ENCODE measurements at regions not wholly inside any gene's neighbourhood (a gene's known extent, or its start where the extent isn't known, plus 50 kb on each side); places are given as distances from the start of the nearest gene placed in this dataset.
"Not testable (repeated sequence)": the region's sequence is repeated elsewhere in the genome, so short reads cannot be mapped to it uniquely, and the experiment has no call there.

- H3K27me3 Mint-ChIP-seq (ENCODE audit: low read depth in 3 of 3); DNase-seq; H3K4me2 ChIP-seq (replicated peaks; ENCODE audit: extremely low read depth, low read length, poor library complexity, severe bottlenecking); H3K79me2 ChIP-seq (ENCODE audit: insufficient read depth, low read length); H3K4me3 Mint-ChIP-seq; H3K9me3 ChIP-seq (replicated peaks in 1 of 2; ENCODE audit: control insufficient read depth in 1 of 2, insufficient read depth in 1 of 2, low read length in 2 of 2); H3K4me1 Mint-ChIP-seq; H4K20me1 ChIP-seq (ENCODE audit: insufficient read depth, low read length); H3K27me3 ChIP-seq (ENCODE audit: control insufficient read depth in 2 of 2, insufficient read depth in 2 of 2, low read length in 2 of 2); intact Hi-C loops (cut with micrococcal nuclease); H3K27ac ChIP-seq (ENCODE audit: low read depth in 1 of 2, low read length in 2 of 2); H3K9ac ChIP-seq (ENCODE audit: insufficient read depth, low read length, poor library complexity, severe bottlenecking); H3K4me1 ChIP-seq (ENCODE audit: control insufficient read depth in 1 of 2, insufficient read depth in 2 of 2, low read length in 2 of 2); H2AFZ ChIP-seq (ENCODE audit: insufficient read depth, low read depth, low read length, poor library complexity, severe bottlenecking); H3K36me3 ChIP-seq (replicated peaks in 1 of 2; ENCODE audit: control insufficient read depth in 1 of 2, insufficient read depth in 2 of 2, low read length in 2 of 2); H3K36me3 Mint-ChIP-seq; H3K4me3 ChIP-seq (replicated peaks in 1 of 3; ENCODE audit: low read depth in 2 of 3, low read length in 3 of 3); H3K27ac Mint-ChIP-seq: not testable (repeated sequence)
- no CpG with 5 or more reads among the region's 1 CpG for WGBS (ENCODE audit: insufficient coverage)
- peaks cover 3 to 17% (median 13%) of the 10 kb centered on the region in 7 donors for H3K9me3 Mint-ChIP-seq
Measured at GRCh38 chr2:66242888-66243287, 192.0 kb upstream of the MEIS1 start.

GRCh38 chr2:66242099-66242789 is 192.7 kb upstream of the MEIS1 start:
- Histone ChIP-seq H3K79me2 (ENCODE audit: insufficient read depth, low read length) (no peaks in the 10 kb centered on the region), H3K9ac (ENCODE audit: insufficient read depth, low read length, poor library complexity, severe bottlenecking) (no peak overlapping the region), H3K36me3 (replicated peaks in 1 of 2; ENCODE audit: control insufficient read depth in 1 of 2, insufficient read depth in 2 of 2, low read length in 2 of 2) (no peaks in the 10 kb centered on the region), H3K4me1 (ENCODE audit: control insufficient read depth in 1 of 2, insufficient read depth in 2 of 2, low read length in 2 of 2) (no peaks in the 10 kb centered on the region), H3K4me3 (replicated peaks in 1 of 3; ENCODE audit: low read depth in 2 of 3, low read length in 3 of 3) (no peak overlapping the region), H2AFZ (ENCODE audit: insufficient read depth, low read depth, low read length, poor library complexity, severe bottlenecking) (no peak overlapping the region), H4K20me1 (ENCODE audit: insufficient read depth, low read length) (no peaks in the 10 kb centered on the region), H3K27me3 (ENCODE audit: control insufficient read depth in 2 of 2, insufficient read depth in 2 of 2, low read length in 2 of 2) (no peaks in the 10 kb centered on the region), H3K4me2 (replicated peaks; ENCODE audit: extremely low read depth, low read length, poor library complexity, severe bottlenecking) (no peak overlapping the region), H3K27ac (ENCODE audit: low read depth in 1 of 2, low read length in 2 of 2) (no peak overlapping the region), H3K9me3 (replicated peaks in 1 of 2; ENCODE audit: control insufficient read depth in 1 of 2, insufficient read depth in 1 of 2, low read length in 2 of 2) (peaks cover 0 to under 1% of the 10 kb centered on the region in 2 donors)
- Mint-ChIP-seq H3K4me3 (no peak overlapping the region), H3K36me3 (no peaks in the 10 kb centered on the region), H3K27ac (no peak overlapping the region), H3K9me3 (peaks cover 3 to 17% (median 12%) of the 10 kb centered on the region in 7 donors), H3K4me1 (no peaks in the 10 kb centered on the region), H3K27me3 (ENCODE audit: low read depth in 3 of 3) (peaks cover 0 to 3% (median 2%) of the 10 kb centered on the region in 3 donors)
- intact Hi-C loops (cut with micrococcal nuclease): no loop called here
- no CpG with 5 or more reads among the region's 1 CpG for WGBS (ENCODE audit: insufficient coverage)
- no peak for DNase-seq
- TF ChIP-seq, protein P1, sequence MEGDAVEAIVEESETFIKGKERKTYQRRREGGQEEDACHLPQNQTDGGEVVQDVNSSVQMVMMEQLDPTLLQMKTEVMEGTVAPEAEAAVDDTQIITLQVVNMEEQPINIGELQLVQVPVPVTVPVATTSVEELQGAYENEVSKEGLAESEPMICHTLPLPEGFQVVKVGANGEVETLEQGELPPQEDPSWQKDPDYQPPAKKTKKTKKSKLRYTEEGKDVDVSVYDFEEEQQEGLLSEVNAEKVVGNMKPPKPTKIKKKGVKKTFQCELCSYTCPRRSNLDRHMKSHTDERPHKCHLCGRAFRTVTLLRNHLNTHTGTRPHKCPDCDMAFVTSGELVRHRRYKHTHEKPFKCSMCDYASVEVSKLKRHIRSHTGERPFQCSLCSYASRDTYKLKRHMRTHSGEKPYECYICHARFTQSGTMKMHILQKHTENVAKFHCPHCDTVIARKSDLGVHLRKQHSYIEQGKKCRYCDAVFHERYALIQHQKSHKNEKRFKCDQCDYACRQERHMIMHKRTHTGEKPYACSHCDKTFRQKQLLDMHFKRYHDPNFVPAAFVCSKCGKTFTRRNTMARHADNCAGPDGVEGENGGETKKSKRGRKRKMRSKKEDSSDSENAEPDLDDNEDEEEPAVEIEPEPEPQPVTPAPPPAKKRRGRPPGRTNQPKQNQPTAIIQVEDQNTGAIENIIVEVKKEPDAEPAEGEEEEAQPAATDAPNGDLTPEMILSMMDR (IDR thresholded peaks at IDR 0.05): no peak

All from CD14-positive monocyte (primary cell).